ENCODE measurements at regions not wholly inside any gene's neighbourhood (a gene's known extent, or its start where the extent isn't known, plus 50 kb on each side); places are given as distances from the start of the nearest gene placed in this dataset.

GRCh38 chr12:67598598-67598997 lies 49.9 kb upstream of the DYRK2 start:
- H3K27ac ChIP-seq (ENCODE audit: control insufficient read depth, insufficient read depth, low read length), result no peak overlapping the region
- FAIRE-seq, result no peak
- dilution Hi-C loops (cut with MboI; ENCODE audit: extremely low pct_ligation_motif_present, low sequenced_read_pairs), result no loop called here
- no peaks in the 10 kb centered on the region for H3K27me3 ChIP-seq (ENCODE audit: control insufficient read depth, extremely low read depth, insufficient read depth, low read length)
- no peaks in the 10 kb centered on the region for H3K9me3 ChIP-seq (ENCODE audit: control insufficient read depth, low read depth, low read length)
- no peaks in the 10 kb centered on the region for H3K79me2 ChIP-seq (ENCODE audit: control insufficient read depth, insufficient read depth, low read length)
- H3K9me1 ChIP-seq (ENCODE audit: control insufficient read depth, extremely low read depth, insufficient read depth, low read length), result no peaks in the 10 kb centered on the region
- H3K36me3 ChIP-seq (ENCODE audit: control insufficient read depth in 2 of 2, extremely low read depth in 1 of 2, insufficient read depth in 2 of 2, low read length in 2 of 2), result no peaks in the 10 kb centered on the region
- H3K4me2 ChIP-seq (ENCODE audit: control insufficient read depth, extremely low read depth, insufficient read depth, low read depth, low read length), result no peak overlapping the region
- no peak overlapping the region for H3K4me3 ChIP-seq (ENCODE audit: control insufficient read depth in 2 of 3, extremely low read depth in 1 of 3, insufficient read depth in 2 of 3, low read depth in 1 of 3, low read length in 3 of 3)
- H3K4me1 ChIP-seq (ENCODE audit: control insufficient read depth, extremely low read depth, insufficient read depth, low read length), result peaks cover 4% of the 10 kb centered on the region
- no peak for DNase-seq (ENCODE audit: low read depth, low spot score)
- H4K20me1 ChIP-seq (ENCODE audit: control insufficient read depth, extremely low read depth, insufficient read depth, low read length), result no peaks in the 10 kb centered on the region
- no peak overlapping the region for H3K9ac ChIP-seq (ENCODE audit: control insufficient read depth, extremely low read depth, insufficient read depth, low read length)
- no peak overlapping the region for H2AFZ ChIP-seq (ENCODE audit: control insufficient read depth, low read length)
- TF ChIP-seq EZH2 (IDR thresholded peaks at IDR 0.05; ENCODE audit: low read length) (no peak), CTCF (optimal IDR thresholded peaks at IDR 0.05 in 1 of 3, IDR thresholded peaks at IDR 0.05 in 1 of 3, conservative IDR thresholded peaks at IDR 0.05 in 1 of 3; ENCODE audit: extremely low read depth in 1 of 3, insufficient read depth in 2 of 3, low read length in 3 of 3) (no peak)

Measured in keratinocyte (primary cell).